ENCODE measurements at regions not wholly inside any gene's neighbourhood (a gene's known extent, or its start where the extent isn't known, plus 50 kb on each side); places are given as distances from the start of the nearest gene placed in this dataset.

- TF ChIP-seq POLR2AphosphoS5 (IDR thresholded peaks at IDR 0.05; ENCODE audit: low read depth, low read length) = no peak
- no peak for TF ChIP-seq TAF1 (IDR thresholded peaks at IDR 0.05; ENCODE audit: borderline replicate concordance, insufficient read depth, low read length)
- no peak for TF ChIP-seq SIN3A (IDR thresholded peaks at IDR 0.05; ENCODE audit: borderline replicate concordance, insufficient read depth, low read length)
- TF ChIP-seq REST (IDR thresholded peaks at IDR 0.05; ENCODE audit: insufficient read depth in 1 of 2, low read depth in 2 of 2, low read length in 2 of 2) = no peak
- no peak for TF ChIP-seq FOXP2 (optimal IDR thresholded peaks at IDR 0.05; ENCODE audit: borderline replicate concordance, extremely low read depth, extremely low read length, insufficient read depth)
Measured at GRCh38 chr1:18010408-18010807, 97.2 kb upstream of the IGSF21 start.
